GM19395 (cell line): ENCODE measurements at regions not wholly inside any gene's neighbourhood (a gene's known extent, or its start where the extent isn't known, plus 50 kb on each side); places are given as distances from the start of the nearest gene placed in this dataset.

Source experiments
- ATAC-seq: cut with Tn5 transposase; IDR thresholded peaks from one replicate; pipeline ENCODE4 v1.9.1; 2021; ENCODE audit warnings: mild to moderate bottlenecking, moderate library complexity; ENCODE audit not compliant: unreplicated experiment

- ATAC-seq: no peak
These were observed 54.8 kb upstream of the ZNF536 start for GRCh38 chr19:30317403-30317802.

- no peak for ATAC-seq
These were observed 53.9 kb upstream of the ZNF536 start for GRCh38 chr19:30318261-30318660.

DNA sequence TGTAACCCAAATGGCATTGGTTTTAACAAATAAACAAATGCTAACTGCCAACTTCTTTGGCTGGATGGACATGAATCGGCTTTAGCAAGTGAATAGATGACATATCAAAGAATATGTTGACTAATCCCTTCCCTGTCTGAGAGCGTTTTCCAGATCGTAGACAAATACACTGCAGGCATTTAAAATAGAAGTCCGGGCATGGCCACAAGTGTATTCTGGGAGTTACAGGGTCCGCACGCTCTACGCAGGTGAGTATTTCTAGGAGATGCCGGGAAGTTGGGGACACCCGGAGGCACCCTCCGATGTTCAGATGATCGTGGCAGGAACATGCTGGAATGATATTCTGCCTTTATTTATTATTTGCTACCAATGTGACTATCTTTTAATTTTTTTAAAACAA, 53.2 kb upstream of the ZNF536 start:
- ATAC-seq: no peak

DNA sequence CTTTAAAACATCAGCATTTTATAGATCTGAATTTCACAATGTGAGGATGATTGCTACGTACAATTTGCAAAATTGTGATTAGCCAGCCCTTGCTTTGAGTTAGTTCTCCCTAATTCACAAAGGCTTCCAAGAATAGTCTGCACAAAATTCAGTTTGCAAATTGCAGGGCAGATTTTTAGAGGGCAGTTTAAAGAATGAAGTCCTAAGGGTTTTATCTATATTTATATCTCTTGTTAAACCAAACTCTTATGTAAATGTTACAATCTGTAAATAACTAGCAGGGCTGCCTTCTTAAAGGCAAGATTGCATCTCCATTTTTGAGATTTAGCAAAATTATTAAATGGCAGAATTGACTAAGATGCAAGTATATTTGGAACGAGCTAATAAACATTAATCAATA, 52.8 kb upstream of the ZNF536 start:
- ATAC-seq: no peak

DNA sequence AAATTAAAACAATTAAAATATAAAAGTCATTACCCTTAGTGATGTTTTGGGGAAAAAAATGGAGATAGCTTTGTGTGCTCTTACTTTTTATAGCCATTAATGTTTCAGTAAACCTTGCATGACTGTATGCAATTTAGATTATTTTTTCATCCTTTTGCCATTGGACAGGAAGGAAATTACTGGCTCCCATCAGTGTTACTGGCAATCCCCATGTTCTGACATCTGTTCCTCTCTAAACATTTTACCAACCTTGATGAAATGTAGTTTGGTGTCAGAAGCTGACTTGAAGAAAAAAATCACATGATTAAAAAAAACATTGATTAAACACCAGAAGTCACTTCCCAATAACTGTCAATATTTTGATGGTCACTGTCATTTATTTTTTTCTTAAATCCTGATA, 52.3 kb upstream of the ZNF536 start:
- ATAC-seq: no peak

- ATAC-seq: no peak
These were observed 51.7 kb upstream of the ZNF536 start for GRCh38 chr19:30320466-30320865.

DNA sequence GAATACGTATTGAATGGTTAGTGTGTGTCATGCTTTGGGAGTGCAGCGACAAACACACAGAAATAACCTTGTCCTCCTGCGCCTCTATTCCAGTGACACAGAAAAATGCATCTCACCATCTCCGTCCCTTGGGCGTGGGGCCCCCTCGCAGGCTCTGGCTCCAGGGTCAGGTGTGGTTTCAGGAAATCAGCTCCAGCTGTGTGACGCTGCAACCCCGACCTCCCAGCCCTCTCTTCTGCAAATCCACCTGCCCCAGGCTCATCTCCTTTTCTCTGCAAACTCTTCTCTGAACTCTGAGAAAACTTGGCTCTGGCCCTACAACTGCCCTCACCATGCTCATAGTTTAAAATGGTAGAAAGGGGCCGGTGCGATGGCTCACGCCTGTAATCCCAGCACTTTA, 51.3 kb upstream of the ZNF536 start:
- no peak for ATAC-seq
